Rectal smooth muscle tissue (tissue), 1 donor: ENCODE measurements at regions not wholly inside any gene's neighbourhood (a gene's known extent, or its start where the extent isn't known, plus 50 kb on each side); places are given as distances from the start of the nearest gene placed in this dataset.

Source experiments
- H3K27ac ChIP-seq: one replicate; pipeline ENCODE4 v1.7.0; 2013; ENCODE audit warnings: low read depth, low read length, inconsistent platforms
- H3K27me3 ChIP-seq: one replicate; pipeline ENCODE4 v1.7.0; 2013; ENCODE audit warnings: low read length; ENCODE audit not compliant: control insufficient read depth, insufficient read depth
- H3K36me3 ChIP-seq: one replicate; pipeline ENCODE4 v1.7.0; 2013; ENCODE audit warnings: low read length; ENCODE audit not compliant: control insufficient read depth, insufficient read depth
- H3K4me1 ChIP-seq: one replicate; pipeline ENCODE4 v1.7.0; 2013; ENCODE audit warnings: low read length; ENCODE audit not compliant: control insufficient read depth, insufficient read depth
- H3K4me3 ChIP-seq: one replicate; pipeline ENCODE4 v1.7.0; 2013; ENCODE audit warnings: low read length
- H3K9ac ChIP-seq: one replicate; pipeline ENCODE4 v1.7.0; 2013; ENCODE audit warnings: low read length

GRCh38 chr5:143698574-143698973, 113.4 kb upstream of the HMHB1 start:
- no peak overlapping the region for H3K4me3 ChIP-seq
- no peaks in the 10 kb centered on the region for H3K4me1 ChIP-seq

DNA sequence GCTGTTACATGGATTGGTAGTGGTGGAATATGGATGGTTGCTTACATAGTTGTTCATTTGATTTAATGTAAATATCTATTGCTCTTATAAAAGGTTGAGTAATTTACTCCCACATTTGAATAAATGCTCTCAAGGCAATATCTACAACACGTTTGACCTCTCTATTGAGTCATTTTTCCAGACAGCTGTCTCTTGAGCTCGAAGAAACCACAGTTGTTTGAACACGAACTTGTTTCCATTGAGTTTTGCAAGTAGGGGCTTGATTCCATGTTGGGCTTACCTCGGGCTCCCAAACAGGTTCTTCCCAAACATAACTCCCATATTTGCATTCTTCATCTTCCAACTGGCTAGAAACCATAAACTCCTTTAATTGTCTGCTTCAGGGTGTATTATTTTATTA, 115.0 kb upstream of the HMHB1 start:
- Histone ChIP-seq H3K27ac (no peak overlapping the region), H3K36me3 (no peaks in the 10 kb centered on the region)

More at GRCh38 chr5:143698574-143698973, 113.4 kb upstream of the HMHB1 start:
- Histone ChIP-seq H3K27me3 (no peaks in the 10 kb centered on the region), H3K27ac (no peak overlapping the region), H3K36me3 (no peaks in the 10 kb centered on the region), H3K9ac (no peak overlapping the region)

DNA sequence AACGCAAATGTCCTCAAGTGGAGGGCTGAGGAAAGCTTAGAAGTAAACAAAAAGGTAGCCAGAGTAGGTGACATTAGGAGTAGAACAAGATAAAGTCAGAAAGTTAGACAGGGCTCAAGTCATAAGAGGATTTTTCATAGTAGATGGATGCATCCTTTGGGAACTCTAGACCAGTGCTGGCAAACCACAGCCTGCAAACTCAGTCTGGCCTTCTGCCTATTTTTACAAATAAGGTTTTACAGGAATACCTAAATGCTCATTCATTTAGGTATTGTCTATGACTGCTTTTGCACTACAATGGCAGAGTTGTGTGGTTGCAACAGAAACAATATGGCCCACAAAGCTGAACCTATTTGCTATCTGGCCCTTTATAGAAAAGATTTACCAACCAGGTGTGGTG, 116.0 kb upstream of the HMHB1 start:
- H3K4me3 ChIP-seq = no peak overlapping the region
- H3K27ac ChIP-seq = no peak overlapping the region
- H3K9ac ChIP-seq = no peak overlapping the region
- no peaks in the 10 kb centered on the region for H3K36me3 ChIP-seq
- H3K27me3 ChIP-seq = no peaks in the 10 kb centered on the region
- H3K4me1 ChIP-seq = no peaks in the 10 kb centered on the region

More for the DNA sequence above, 115.0 kb upstream of the HMHB1 start:
- no peak overlapping the region for H3K9ac ChIP-seq
- H3K4me3 ChIP-seq = no peak overlapping the region
- no peaks in the 10 kb centered on the region for H3K27me3 ChIP-seq
- no peaks in the 10 kb centered on the region for H3K4me1 ChIP-seq

DNA sequence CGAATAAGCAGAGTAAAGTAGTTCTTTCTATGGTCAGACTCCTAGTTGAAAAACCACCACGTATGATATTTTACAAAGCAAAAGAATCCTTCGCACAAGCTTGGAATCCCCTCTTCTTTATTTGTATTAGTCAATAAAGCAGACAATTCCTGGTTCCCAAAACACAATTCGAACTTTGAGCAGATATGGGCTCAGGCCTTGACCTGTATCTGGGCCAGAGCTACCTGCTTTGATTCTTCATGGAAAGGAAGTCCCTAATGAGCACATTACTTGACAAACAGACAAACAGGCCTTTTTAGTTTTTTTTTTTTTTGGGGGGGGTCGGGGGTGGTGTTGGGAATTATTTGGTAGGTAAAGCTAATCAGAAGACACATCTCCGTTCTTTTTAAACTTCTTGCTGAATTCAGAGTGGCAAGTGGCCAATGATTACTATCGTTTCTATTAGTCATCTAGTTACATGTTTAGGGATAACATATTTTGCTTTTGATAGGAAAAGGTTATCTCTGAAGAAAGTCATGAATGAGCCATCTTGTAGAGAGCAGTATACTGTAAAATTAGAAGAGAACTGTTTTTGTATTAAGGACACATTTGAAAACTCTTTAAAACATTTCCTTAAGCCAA, 116.6 kb upstream of the HMHB1 start:
- Histone ChIP-seq H3K36me3 (no peaks in the 10 kb centered on the region), H3K27ac (no peak overlapping the region), H3K4me1 (no peaks in the 10 kb centered on the region), H3K9ac (no peak overlapping the region), H3K4me3 (no peak overlapping the region), H3K27me3 (no peaks in the 10 kb centered on the region)

GRCh38 chr5:143694357-143694756, 117.6 kb upstream of the HMHB1 start:
- H3K36me3 ChIP-seq = no peaks in the 10 kb centered on the region
- H3K4me3 ChIP-seq = no peak overlapping the region
- H3K9ac ChIP-seq = no peak overlapping the region
- H3K27ac ChIP-seq = no peak overlapping the region
- no peaks in the 10 kb centered on the region for H3K4me1 ChIP-seq
- H3K27me3 ChIP-seq = no peaks in the 10 kb centered on the region

DNA sequence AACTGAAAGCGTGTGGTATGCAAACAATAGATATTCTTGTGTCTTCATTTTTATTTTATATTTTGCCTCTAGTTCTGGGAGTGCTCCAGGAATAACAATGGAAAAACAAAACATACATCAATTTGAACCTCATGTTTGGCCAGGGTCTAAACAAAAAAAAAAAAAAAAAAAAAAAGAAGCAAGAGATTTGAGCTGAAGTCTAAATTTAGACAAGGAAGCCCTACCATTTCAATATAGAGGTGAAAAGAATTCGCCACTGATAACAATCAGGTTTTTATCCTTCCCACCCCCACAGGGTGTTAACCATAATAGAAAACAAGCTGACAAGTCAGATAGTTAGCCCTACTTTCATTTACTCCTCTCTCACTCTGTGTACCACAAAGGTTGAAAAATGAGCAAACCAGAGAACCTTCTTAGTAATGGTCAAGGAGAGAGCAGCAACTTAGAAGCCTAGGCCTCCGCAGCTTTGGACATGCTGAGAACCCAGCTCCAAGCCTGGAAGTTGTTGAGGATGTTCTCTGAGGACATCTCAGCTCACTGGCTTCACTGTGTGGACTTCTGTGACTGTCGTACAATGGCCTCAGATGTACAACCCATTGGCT, 118.2 kb upstream of the HMHB1 start:
- no peak overlapping the region for H3K4me3 ChIP-seq
- no peak overlapping the region for H3K27ac ChIP-seq
- H3K4me1 ChIP-seq = no peaks in the 10 kb centered on the region
- H3K27me3 ChIP-seq = no peaks in the 10 kb centered on the region
- no peak overlapping the region for H3K9ac ChIP-seq
- H3K36me3 ChIP-seq = no peaks in the 10 kb centered on the region

GRCh38 chr5:143692342-143692741, 119.6 kb upstream of the HMHB1 start:
- H3K27ac ChIP-seq = no peak overlapping the region
- H3K9ac ChIP-seq = no peak overlapping the region
- H3K27me3 ChIP-seq = no peaks in the 10 kb centered on the region
- no peaks in the 10 kb centered on the region for H3K4me1 ChIP-seq
- no peaks in the 10 kb centered on the region for H3K36me3 ChIP-seq
- H3K4me3 ChIP-seq = no peak overlapping the region

GRCh38 chr5:143691945-143692290, 120.0 kb upstream of the HMHB1 start:
- no peak overlapping the region for H3K27ac ChIP-seq
- no peaks in the 10 kb centered on the region for H3K4me1 ChIP-seq
- no peak overlapping the region for H3K9ac ChIP-seq
- no peak overlapping the region for H3K4me3 ChIP-seq
- H3K27me3 ChIP-seq = no peaks in the 10 kb centered on the region
- H3K36me3 ChIP-seq = no peaks in the 10 kb centered on the region

DNA sequence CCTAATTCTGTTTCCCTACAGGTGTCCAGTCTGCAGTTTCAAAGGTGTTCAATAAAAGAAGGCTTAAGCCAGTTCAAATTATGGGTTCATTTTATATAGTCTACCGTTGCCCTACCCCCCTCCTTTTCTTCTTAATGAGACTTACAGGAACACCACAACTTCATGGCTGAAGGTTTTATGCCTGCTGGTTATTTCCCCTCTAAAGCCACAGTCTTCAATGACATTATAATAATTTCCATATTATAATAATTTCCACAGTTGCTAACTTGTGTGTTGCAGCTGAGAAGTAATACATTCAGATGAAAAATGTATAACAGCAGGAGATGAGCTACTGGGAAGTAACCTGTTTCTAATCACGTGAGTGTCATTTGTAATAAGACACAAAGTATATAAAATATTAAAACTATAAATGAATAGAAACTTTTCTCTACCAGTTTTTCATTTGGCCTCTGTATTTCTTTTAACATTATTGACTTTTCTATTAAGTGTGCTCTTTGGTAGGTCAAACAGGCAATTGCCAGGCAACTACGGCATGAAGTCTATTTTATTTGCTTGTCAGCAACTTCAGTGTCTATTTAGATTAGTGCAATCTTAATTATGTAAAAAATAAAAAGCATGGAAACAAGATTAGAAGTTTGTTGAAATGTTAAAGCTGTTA, 120.5 kb upstream of the HMHB1 start:
- no peaks in the 10 kb centered on the region for H3K4me1 ChIP-seq
- H3K36me3 ChIP-seq = no peaks in the 10 kb centered on the region
- no peak overlapping the region for H3K27ac ChIP-seq
- no peaks in the 10 kb centered on the region for H3K27me3 ChIP-seq
- no peak overlapping the region for H3K9ac ChIP-seq
- no peak overlapping the region for H3K4me3 ChIP-seq

DNA sequence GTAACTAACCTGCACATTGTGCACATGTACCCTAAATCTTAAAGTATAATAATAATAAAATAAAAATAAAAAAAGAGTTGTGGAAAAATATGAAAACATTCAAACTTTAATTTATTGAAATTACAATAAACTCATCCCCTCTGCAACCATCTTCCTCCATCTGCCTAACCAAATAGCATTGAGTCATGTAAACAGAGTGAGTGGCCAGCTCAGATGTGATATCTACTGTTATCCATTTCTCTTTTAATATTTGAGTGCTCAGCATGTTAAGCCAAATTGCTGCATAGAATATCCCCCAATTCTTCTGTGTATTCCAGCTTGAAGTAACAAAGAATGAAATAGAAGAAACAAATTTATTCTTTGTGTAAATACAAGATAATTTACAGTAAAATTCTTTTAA, 124.4 kb upstream of the HMHB1 start:
- H3K4me3 ChIP-seq = no peak overlapping the region
- no peaks in the 10 kb centered on the region for H3K36me3 ChIP-seq
- H3K9ac ChIP-seq = no peak overlapping the region
- H3K4me1 ChIP-seq = no peaks in the 10 kb centered on the region
- no peak overlapping the region for H3K27ac ChIP-seq
- H3K27me3 ChIP-seq = no peaks in the 10 kb centered on the region

DNA sequence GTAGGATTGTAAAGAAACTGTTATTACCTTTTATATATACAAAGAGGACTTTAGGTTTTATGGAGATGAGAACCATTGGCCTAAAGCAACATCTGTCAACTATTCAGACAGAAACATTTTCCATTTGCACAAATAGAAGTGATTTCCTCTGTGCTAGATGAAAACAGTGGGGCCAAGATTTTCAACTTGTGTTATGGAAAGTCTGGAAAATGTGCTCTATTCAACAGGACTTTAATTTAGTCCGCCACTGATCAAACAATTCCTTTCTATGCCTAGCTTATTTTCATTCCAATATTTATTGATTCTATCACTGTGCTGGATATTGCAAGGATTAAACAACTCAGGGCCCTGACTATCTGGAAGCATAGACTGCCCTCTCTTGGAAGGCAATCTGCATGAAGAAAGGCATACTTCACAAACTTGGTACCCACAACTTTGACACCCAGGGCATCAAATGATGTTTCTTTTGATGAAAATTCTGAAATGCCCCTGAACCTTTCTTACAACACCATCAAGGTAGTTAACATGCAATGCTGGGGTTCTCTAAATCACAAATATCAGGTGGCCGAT, 126.6 kb upstream of the HMHB1 start:
- Histone ChIP-seq H3K27me3 (no peaks in the 10 kb centered on the region), H3K27ac (no peak overlapping the region), H3K4me1 (peaks cover 4% of the 10 kb centered on the region), H3K9ac (no peak overlapping the region), H3K36me3 (no peaks in the 10 kb centered on the region), H3K4me3 (no peak overlapping the region)

- no peaks in the 10 kb centered on the region for H3K27me3 ChIP-seq
- peaks cover 4% of the 10 kb centered on the region for H3K4me1 ChIP-seq
- H3K4me3 ChIP-seq = no peak overlapping the region
- no peaks in the 10 kb centered on the region for H3K36me3 ChIP-seq
- H3K9ac ChIP-seq = no peak overlapping the region
- no peak overlapping the region for H3K27ac ChIP-seq
These were observed 128.5 kb upstream of the HMHB1 start for GRCh38 chr5:143683459-143683858.
